Heart left ventricle (tissue), 16 donors: ENCODE measurements at regions not wholly inside any gene's neighbourhood (a gene's known extent, or its start where the extent isn't known, plus 50 kb on each side); places are given as distances from the start of the nearest gene placed in this dataset.

Experiments used
- ATAC-seq, 4 donors: fragments of 200-7000 bp; cut with Tn5 transposase; one replicate each; pipeline ENCODE4 v1.9.1; 2020 to 2022; ENCODE audit warnings: moderate library complexity in 4 of 4, mild to moderate bottlenecking in 3 of 4, moderate number of reproducible peaks in 1 of 4
- DNase-seq, 5 donors: peaks; one replicate each; pipeline ENCODE4 v3.0.0-alpha.2; 2020
- H3K27ac ChIP-seq, 12 donors: fragments of 200-600 bp; sonication (generic) in 4 of 12; one replicate each; pipeline versions ENCODE4 v1.5.0 to v1.8.0; 2016 to 2022; ENCODE audit warnings: mild to moderate bottlenecking in 2 of 12
- H3K27me3 ChIP-seq, 9 donors: fragments of 200-600 bp; sonication (generic) in 2 of 9; one replicate each; pipeline versions ENCODE4 v1.5.1 to v1.8.0; 2016 to 2022; ENCODE audit warnings: mild to moderate bottlenecking in 3 of 9
- H3K36me3 ChIP-seq, 9 donors: fragments of 200-600 bp; sonication (generic) in 2 of 9; one replicate each; pipeline versions ENCODE4 v1.5.0 to v1.8.0; 2018 to 2022; ENCODE audit warnings: mild to moderate bottlenecking in 2 of 9
- H3K4me1 ChIP-seq, 12 donors: fragments of 200-600 bp; sonication (generic) in 4 of 12; one replicate each; pipeline versions ENCODE4 v1.5.0 to v1.8.0; 2016 to 2022; ENCODE audit warnings: mild to moderate bottlenecking in 3 of 12
- H3K4me3 ChIP-seq, 12 donors: fragments of 200-600 bp; sonication (generic) in 4 of 12; one replicate each; pipeline versions ENCODE4 v1.5.0 to v1.8.0; 2017 to 2022; ENCODE audit warnings: mild to moderate bottlenecking in 9 of 12, moderate library complexity in 4 of 12
- H3K9me3 ChIP-seq, 12 donors: fragments of 200-600 bp; sonication (generic) in 4 of 12; one replicate each; pipeline versions ENCODE4 v1.5.0 to v1.8.0; 2016 to 2022; ENCODE audit warnings: mild to moderate bottlenecking in 1 of 12
- POLR2A ChIP-seq, 2 donors: fragments of 450-650 bp; IDR thresholded peaks; one replicate each; pipeline ENCODE4 v1.6.1; 2017; ENCODE audit warnings: antibody characterized with exemption in 2 of 2, mild to moderate bottlenecking in 2 of 2, moderate library complexity in 2 of 2
- WGBS, 4 donors: extraction: QIAGEN DNeasy Blood & Tissue Kit in 2 of 4; methylation state at CpG; one replicate each; pipeline versions ENCODE4 v1.1.5 to v1.1.7; 2013 to 2018; 5-methylcytosine and 5-hydroxymethylcytosine counted together
- intact Hi-C, 10 donors: fragments of 100-400 bp; cut with DNase I; formaldehyde crosslinking; loops; one replicate each; pipeline versions ENCODE4 v1.11.1 to v1.14.2; 2022
- TF ChIP-seq, protein P1 (sequence below), 12 donors: fragments of 200-600 bp; sonication (generic) in 4 of 12; IDR thresholded peaks; one replicate each; pipeline versions ENCODE4 v1.5.0 to v1.8.0; 2018 to 2022; ENCODE audit warnings: antibody characterized with exemption in 12 of 12, mild to moderate bottlenecking in 5 of 12
- donor health status: ischemic (EF 13 %, LVEDD 7.1; RV severe dilation, severe dysfunction).
- donor health status: healthy with polysubstance abuse.
- donor health status: DM: no; HTN: yes; CAD: no.
- donor health status: DM: no; HTN: no; CAD: no.
- donor health status: ischemic (EF 25% LVEDD 6.9; RV normal size, moderate dysfunction).
- donor health status: ischemic (EF 25% LVEDD 5.7; RV mildly dilated, moderate dysfunction).
- donor health status: healthy.
- donor health status: DM: yes; HTN: yes; CAD: no.
- donor health status: ischemic (EF 35%, LVEDD 5.7; RV mildly dilated, moderate dysfunction).
- donor health status: nonischemic (EF 11% LVEDD 7.7; RV severe dilation, severe dysfunction).
- donor health status: DM: yes; HTN: yes; CAD: no.
- donor health status: PGD.
- donor health status: ischemic (EF 29% LVEDD 5.4; RV normal size, mild dysfunction).
- donor health status: nonischemic (EF 23%, LVEDD 6.1; RV moderate dilation, normal function).

DNA sequence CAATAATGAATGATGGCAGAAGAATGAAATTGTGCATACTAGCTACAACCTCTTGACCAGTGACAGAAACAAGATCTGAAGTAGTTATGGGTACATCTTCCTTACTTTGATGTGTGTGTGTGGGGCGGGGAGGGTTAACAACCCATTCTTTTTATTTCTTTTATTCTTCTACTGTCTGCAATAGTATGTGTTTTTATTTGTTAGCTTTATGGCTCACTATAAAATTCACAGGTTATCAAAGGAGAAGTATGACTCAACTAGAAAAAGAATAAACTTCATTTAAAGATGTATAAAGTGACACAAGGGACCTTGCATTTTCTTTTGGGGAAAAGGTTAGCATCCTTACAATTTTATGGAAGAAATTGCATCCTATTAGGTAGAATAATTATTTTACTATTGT is 430.5 kb downstream of the DAD1 start:
- Histone ChIP-seq H3K27ac (no peak overlapping the region), H3K4me3 (no peak overlapping the region), H3K4me1 (no peaks in the 10 kb centered on the region), H3K27me3 (peaks cover 0 to 6% (median 0%) of the 10 kb centered on the region in 9 donors), H3K9me3 (no peaks in the 10 kb centered on the region), H3K36me3 (no peaks in the 10 kb centered on the region)
- no peak for DNase-seq
- intact Hi-C loops, result no loop called here
- ATAC-seq, result no peak
- TF ChIP-seq POLR2A (IDR thresholded peaks at IDR 0.05), result no peak
- TF ChIP-seq, protein P1, sequence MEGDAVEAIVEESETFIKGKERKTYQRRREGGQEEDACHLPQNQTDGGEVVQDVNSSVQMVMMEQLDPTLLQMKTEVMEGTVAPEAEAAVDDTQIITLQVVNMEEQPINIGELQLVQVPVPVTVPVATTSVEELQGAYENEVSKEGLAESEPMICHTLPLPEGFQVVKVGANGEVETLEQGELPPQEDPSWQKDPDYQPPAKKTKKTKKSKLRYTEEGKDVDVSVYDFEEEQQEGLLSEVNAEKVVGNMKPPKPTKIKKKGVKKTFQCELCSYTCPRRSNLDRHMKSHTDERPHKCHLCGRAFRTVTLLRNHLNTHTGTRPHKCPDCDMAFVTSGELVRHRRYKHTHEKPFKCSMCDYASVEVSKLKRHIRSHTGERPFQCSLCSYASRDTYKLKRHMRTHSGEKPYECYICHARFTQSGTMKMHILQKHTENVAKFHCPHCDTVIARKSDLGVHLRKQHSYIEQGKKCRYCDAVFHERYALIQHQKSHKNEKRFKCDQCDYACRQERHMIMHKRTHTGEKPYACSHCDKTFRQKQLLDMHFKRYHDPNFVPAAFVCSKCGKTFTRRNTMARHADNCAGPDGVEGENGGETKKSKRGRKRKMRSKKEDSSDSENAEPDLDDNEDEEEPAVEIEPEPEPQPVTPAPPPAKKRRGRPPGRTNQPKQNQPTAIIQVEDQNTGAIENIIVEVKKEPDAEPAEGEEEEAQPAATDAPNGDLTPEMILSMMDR (IDR thresholded peaks at IDR 0.05), result no peak
- WGBS, 4 donors, result 88 to 95% (median 91%) methylated on average over 1 of the region's 1 CpG

DNA sequence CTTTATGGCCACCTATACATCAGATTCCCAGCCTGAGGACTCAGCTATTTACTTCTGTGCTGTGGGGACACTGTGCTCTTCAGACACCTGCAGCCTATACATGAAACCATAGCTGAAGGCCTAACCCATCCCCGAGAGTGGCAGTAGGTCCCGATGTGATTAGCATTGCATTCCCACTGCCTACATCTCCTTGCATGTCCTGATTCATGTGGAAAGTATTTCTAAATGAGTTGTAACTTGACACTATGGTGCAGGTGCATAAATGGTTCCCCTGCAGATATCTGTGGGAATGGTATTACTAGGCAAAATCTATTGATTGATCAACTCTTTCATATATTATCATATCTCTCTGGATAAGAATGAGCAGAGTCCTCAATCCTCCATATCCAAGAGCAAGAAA is 433.5 kb downstream of the DAD1 start:
- H3K36me3 ChIP-seq, result no peaks in the 10 kb centered on the region
- no peaks in the 10 kb centered on the region for H3K27me3 ChIP-seq
- H3K27ac ChIP-seq, result no peak overlapping the region
- WGBS, 4 donors, result 83 to 100% (median 88%) methylated on average over 2 of the region's 2 CpGs
- ATAC-seq (no peak), DNase-seq (no peak)
- TF ChIP-seq POLR2A (IDR thresholded peaks at IDR 0.05), result no peak
- TF ChIP-seq, protein P1 (IDR thresholded peaks at IDR 0.05), result no peak
- H3K9me3 ChIP-seq, result peaks cover 0 to 14% (median 1%) of the 10 kb centered on the region in 12 donors
- H3K4me1 ChIP-seq, result no peaks in the 10 kb centered on the region
- H3K4me3 ChIP-seq, result no peak overlapping the region
- intact Hi-C loops, result no loop called here

DNA sequence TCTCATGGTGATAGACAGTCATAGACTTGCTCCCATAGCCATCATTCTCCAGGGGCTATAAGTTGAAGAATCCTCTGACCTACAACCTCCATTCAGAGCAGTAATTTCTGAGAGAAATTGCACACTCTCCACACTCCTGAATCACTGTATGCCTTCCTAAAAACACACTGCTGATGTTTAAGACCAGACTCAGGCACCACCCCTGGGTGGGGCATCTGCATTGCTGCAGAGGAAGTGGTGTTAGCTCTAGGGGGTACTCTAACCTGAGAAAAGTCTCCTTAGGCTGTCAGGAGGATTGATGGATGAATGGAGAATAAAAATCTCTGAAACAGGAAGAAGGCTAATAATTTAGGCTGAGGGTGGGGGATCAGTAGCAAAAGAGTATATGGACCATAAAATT is 436.1 kb downstream of the DAD1 start:
- ATAC-seq (no peak), DNase-seq (no peak)
- Histone ChIP-seq H3K4me3 (no peak overlapping the region), H3K27me3 (no peaks in the 10 kb centered on the region), H3K36me3 (no peaks in the 10 kb centered on the region), H3K27ac (no peak overlapping the region), H3K9me3 (peaks cover 0 to 14% (median 1%) of the 10 kb centered on the region in 12 donors), H3K4me1 (no peaks in the 10 kb centered on the region)
- intact Hi-C loops, result no loop called here
- TF ChIP-seq POLR2A (IDR thresholded peaks at IDR 0.05), result no peak
- TF ChIP-seq, protein P1 (IDR thresholded peaks at IDR 0.05), result no peak

DNA sequence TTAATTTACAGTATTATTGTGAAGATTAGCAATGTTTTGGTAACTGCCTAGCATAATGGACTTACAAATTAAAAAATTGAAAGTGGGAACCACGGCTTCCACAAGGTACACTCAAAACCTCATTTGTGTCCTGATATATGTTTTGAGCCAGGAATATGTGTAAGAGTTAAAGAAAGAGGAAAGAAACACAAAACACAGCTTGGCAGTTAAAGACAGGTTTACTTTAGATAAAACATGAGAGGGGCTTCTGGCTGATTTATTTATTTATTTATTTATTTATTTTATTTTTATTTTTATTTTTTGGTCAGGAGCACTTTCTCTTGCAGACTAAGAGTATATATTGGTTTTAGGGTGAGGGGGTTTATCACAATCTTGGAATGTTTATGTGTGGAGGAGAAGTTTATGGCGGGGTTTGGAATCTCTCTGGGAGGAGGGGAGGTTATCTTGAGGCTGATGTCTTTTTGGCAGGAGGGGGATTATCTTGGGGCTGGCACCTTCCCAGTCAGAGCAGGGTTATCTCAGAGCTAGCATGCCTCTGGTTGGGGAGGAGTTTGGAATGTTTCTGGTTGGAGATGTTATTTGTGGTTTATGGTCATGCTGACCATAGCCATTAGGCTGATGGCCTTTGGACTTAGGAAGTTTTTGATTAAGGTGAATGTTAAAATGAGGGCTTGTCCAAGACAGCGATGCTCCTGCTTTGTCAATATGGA is 436.7 kb downstream of the DAD1 start:
- no peak overlapping the region for H3K27ac ChIP-seq
- TF ChIP-seq, protein P1 (IDR thresholded peaks at IDR 0.05), result no peak
- no peak for TF ChIP-seq POLR2A (IDR thresholded peaks at IDR 0.05)
- no peaks in the 10 kb centered on the region for H3K36me3 ChIP-seq
- H3K27me3 ChIP-seq, result peaks cover 0 to 3% (median 0%) of the 10 kb centered on the region in 9 donors
- DNase-seq, result no peak
- 58 to 73% (median 66%) methylated on average over 3 of the region's 3 CpGs for WGBS, 4 donors
- peaks cover 0 to 14% (median 1%) of the 10 kb centered on the region in 12 donors for H3K9me3 ChIP-seq
- no peaks in the 10 kb centered on the region for H3K4me1 ChIP-seq
- intact Hi-C loops, result no loop called here
- ATAC-seq, result no peak
- H3K4me3 ChIP-seq, result no peak overlapping the region
